H9 (cell line): ENCODE measurements at regions not wholly inside any gene's neighbourhood (a gene's known extent, or its start where the extent isn't known, plus 50 kb on each side); places are given as distances from the start of the nearest gene placed in this dataset.

ENCODE experiments used
- DNase-seq: peaks from one replicate; pipeline ENCODE4 v3.0.0-alpha.2; 2017
- H2AFZ ChIP-seq: one replicate; pipeline ENCODE4 v1.6.1; 2013; ENCODE audit warnings: mild to moderate bottlenecking, low read length, control low read depth, moderate library complexity
- H2AK5ac ChIP-seq: 2 replicates; pipeline ENCODE4 v1.6.1; 2013; ENCODE audit warnings: low read length, control low read depth, mixed read lengths; ENCODE audit not compliant: insufficient read length
- H2BK120ac ChIP-seq: one replicate; pipeline ENCODE4 v1.6.1; 2013; ENCODE audit warnings: low read depth, mild to moderate bottlenecking, low read length, control low read depth, inconsistent platforms; ENCODE audit not compliant: poor library complexity, severe bottlenecking
- H2BK12ac ChIP-seq: 2 replicates; pipeline ENCODE4 v1.6.1; 2013; ENCODE audit warnings: low read length, control low read depth, mixed read lengths, low read depth; ENCODE audit not compliant: insufficient read length
- H2BK15ac ChIP-seq: 2 replicates; pipeline ENCODE4 v1.6.1; 2013; ENCODE audit warnings: low read depth, low read length, control low read depth
- H2BK20ac ChIP-seq: one replicate; pipeline ENCODE4 v1.6.1; 2013; ENCODE audit warnings: low read depth, mild to moderate bottlenecking, low read length, control low read depth, inconsistent platforms; ENCODE audit not compliant: poor library complexity, severe bottlenecking
- H2BK5ac ChIP-seq: 2 replicates; pipeline ENCODE4 v1.6.1; 2013; ENCODE audit warnings: low read length, control low read depth, mixed read lengths; ENCODE audit not compliant: insufficient read length
- H3K14ac ChIP-seq: 2 replicates; pipeline ENCODE4 v1.6.1; 2013; ENCODE audit warnings: low read length, control low read depth; ENCODE audit not compliant: insufficient read depth
- H3K18ac ChIP-seq: 2 replicates; pipeline ENCODE4 v1.6.1; 2013; ENCODE audit warnings: low read depth, mild to moderate bottlenecking, mixed read lengths, low read length, control low read depth; ENCODE audit not compliant: insufficient read length
- H3K23ac ChIP-seq: 2 replicates; pipeline ENCODE4 v1.6.1; 2013; ENCODE audit warnings: low read length, control low read depth, mixed read lengths, low read depth; ENCODE audit not compliant: insufficient read length
- H3K23me2 ChIP-seq: 2 replicates; pipeline ENCODE4 v1.6.1; 2013; ENCODE audit warnings: low read depth, mild to moderate bottlenecking, mixed read lengths, low read length, control low read depth; ENCODE audit not compliant: insufficient read length, poor library complexity, severe bottlenecking
- H3K27ac ChIP-seq: 2 replicates; pipeline ENCODE4 v1.5.1; 2013; ENCODE audit warnings: low read length, control low read depth, mixed read lengths, low read depth; ENCODE audit not compliant: insufficient read length
- H3K27me3 ChIP-seq: 2 replicates; pipeline ENCODE4 v1.6.1; 2013; ENCODE audit warnings: low read length, control low read depth, inconsistent platforms; ENCODE audit not compliant: insufficient read depth
- H3K4ac ChIP-seq: 2 replicates; pipeline ENCODE4 v1.6.1; 2013; ENCODE audit warnings: low read depth, mild to moderate bottlenecking, control low read depth, inconsistent platforms, low read length, moderate library complexity
- H3K4me1 ChIP-seq: 2 replicates; pipeline ENCODE4 v1.6.1; 2013; ENCODE audit warnings: low read length, control low read depth, inconsistent platforms; ENCODE audit not compliant: insufficient read depth
- H3K4me2 ChIP-seq: 2 replicates; pipeline ENCODE4 v1.6.1; 2013; ENCODE audit warnings: low read length, control low read depth, mixed read lengths; ENCODE audit not compliant: insufficient read length, insufficient read depth
- H3K56ac ChIP-seq: 2 replicates; pipeline ENCODE4 v1.6.1; 2013; ENCODE audit warnings: low read depth, mild to moderate bottlenecking, mixed read lengths, low read length, control low read depth; ENCODE audit not compliant: insufficient read length
- H3K79me1 ChIP-seq: 2 replicates; pipeline ENCODE4 v1.6.1; 2013; ENCODE audit warnings: low read depth, mild to moderate bottlenecking, moderate library complexity, low read length, control low read depth, inconsistent platforms; ENCODE audit not compliant: insufficient read depth, poor library complexity, severe bottlenecking
- H3K79me2 ChIP-seq: 2 replicates; pipeline ENCODE4 v1.6.1; 2013; ENCODE audit warnings: low read length, control low read depth, inconsistent platforms; ENCODE audit not compliant: insufficient read depth
- H3K9ac ChIP-seq: 2 replicates; pipeline ENCODE4 v1.6.1; 2013; ENCODE audit warnings: low read length, control low read depth, mixed read lengths; ENCODE audit not compliant: insufficient read length; ENCODE audit errors: extremely low read depth
- H3K9me3 ChIP-seq: one replicate; pipeline ENCODE4 v1.6.1; 2013; ENCODE audit warnings: low read depth, low read length, inconsistent platforms; ENCODE audit not compliant: control insufficient read depth
- H3T11ph ChIP-seq: one replicate; pipeline ENCODE4 v1.6.1; 2013; ENCODE audit warnings: mild to moderate bottlenecking, low read length, control low read depth, inconsistent platforms
- H4K20me1 ChIP-seq: one replicate; pipeline ENCODE4 v1.6.1; 2013; ENCODE audit not compliant: control insufficient read depth, insufficient read length, insufficient read depth
- H4K5ac ChIP-seq: 2 replicates; pipeline ENCODE4 v1.6.1; 2013; ENCODE audit warnings: low read depth, mild to moderate bottlenecking, mixed read lengths, low read length, control low read depth; ENCODE audit not compliant: insufficient read length
- H4K8ac ChIP-seq: replicated peaks from 2 replicates; pipeline ENCODE4 v1.6.1; 2013; ENCODE audit warnings: low read length, control low read depth, mixed read lengths, low read depth; ENCODE audit not compliant: insufficient read length
- H4K91ac ChIP-seq: 2 replicates; pipeline ENCODE4 v1.6.1; 2013; ENCODE audit warnings: low read depth, mild to moderate bottlenecking, moderate library complexity, mixed read lengths, low read length, control low read depth; ENCODE audit not compliant: insufficient read length
- H3K27ac Mint-ChIP-seq, 3 experiments: 2 replicates in 2 of 3; 3 replicates in 1 of 3; pipeline ENCODE4 v1.8.0; 2020 to 2021; ENCODE audit warnings: mixed read lengths in 3 of 3, mild to moderate bottlenecking in 1 of 3, moderate library complexity in 1 of 3
- H3K27me3 Mint-ChIP-seq: 2 replicates; pipeline ENCODE4 v1.8.0; 2021; ENCODE audit warnings: low read depth, mild to moderate bottlenecking, moderate library complexity, mixed read lengths
- H3K36me3 Mint-ChIP-seq, 3 experiments: 2 replicates in 2 of 3; 3 replicates in 1 of 3; pipeline ENCODE4 v1.8.0; 2020 to 2021; ENCODE audit warnings: low read depth in 3 of 3, mixed read lengths in 3 of 3; ENCODE audit not compliant: insufficient read depth in 1 of 3
- H3K4me1 Mint-ChIP-seq, 2 experiments: 2 replicates each; pipeline ENCODE4 v1.8.0; 2020; ENCODE audit warnings: mixed read lengths in 2 of 2
- H3K4me3 Mint-ChIP-seq, 2 experiments: 2 replicates in 1 of 2; 3 replicates in 1 of 2; pipeline ENCODE4 v1.8.0; 2020 to 2021; ENCODE audit warnings: mild to moderate bottlenecking in 2 of 2, mixed read lengths in 2 of 2, moderate library complexity in 1 of 2
- H3K9me3 Mint-ChIP-seq, 2 experiments: 2 replicates in 1 of 2; 3 replicates in 1 of 2; pipeline ENCODE4 v1.8.0; 2020; ENCODE audit warnings: mild to moderate bottlenecking in 2 of 2, mixed read lengths in 2 of 2, moderate library complexity in 1 of 2
- CTCF ChIP-seq: fragments of 200-600 bp; sonication (generic); conservative IDR thresholded peaks from 3 replicates; pipeline ENCODE4 v1.8.0; 2021; ENCODE audit warnings: antibody characterized with exemption, mild to moderate bottlenecking

GRCh38 chr10:36033808-36034207, 391.7 kb upstream of the FZD8 start:
- no peak for TF ChIP-seq CTCF
- Histone ChIP-seq H4K8ac (no peak overlapping the region), H3K79me1 (no peaks in the 10 kb centered on the region), H3K27me3 (no peaks in the 10 kb centered on the region), H2AK5ac (no peak overlapping the region), H3K79me2 (no peaks in the 10 kb centered on the region), H2BK20ac (no peak overlapping the region), H3K9ac (no peak overlapping the region), H2BK15ac (no peak overlapping the region), H3K56ac (no peak overlapping the region), H4K5ac (no peak overlapping the region), H3K23me2 (no peaks in the 10 kb centered on the region), H3K4ac (no peak overlapping the region), H4K91ac (no peak overlapping the region), H2AFZ (no peak overlapping the region), H3K4me2 (no peak overlapping the region), H3T11ph (no peak overlapping the region), H2BK120ac (no peak overlapping the region), H3K23ac (no peak overlapping the region), H3K9me3 (no peaks in the 10 kb centered on the region), H2BK5ac (no peak overlapping the region), H4K20me1 (no peaks in the 10 kb centered on the region), H2BK12ac (no peak overlapping the region), H3K4me1 (no peaks in the 10 kb centered on the region), H3K14ac (no peak overlapping the region), H3K18ac (no peak overlapping the region), H3K27ac (no peak overlapping the region)
- Mint-ChIP-seq H3K27ac (no peak overlapping the region), H3K4me3 (no peak overlapping the region), H3K27me3 (no peaks in the 10 kb centered on the region), H3K36me3 (no peaks in the 10 kb centered on the region; a peak in 1 of 7 replicates), H3K4me1 (peaks cover 12 to 17% of the 10 kb centered on the region in 2 experiments), H3K9me3 (no peaks in the 10 kb centered on the region)
- DNase-seq: no peak
